ENCODE measurements at regions not wholly inside any gene's neighbourhood (a gene's known extent, or its start where the extent isn't known, plus 50 kb on each side); places are given as distances from the start of the nearest gene placed in this dataset.

- no peaks in the 10 kb centered on the region for H3K9me3 ChIP-seq
- no peak overlapping the region for H3K27ac ChIP-seq (ENCODE audit: low read depth in 2 of 2, low read length in 1 of 2)
- no peak overlapping the region for H2AFZ ChIP-seq (ENCODE audit: low read depth)
- no peaks in the 10 kb centered on the region for H3K4me1 ChIP-seq (ENCODE audit: control insufficient read depth in 1 of 2, insufficient read depth in 2 of 2, low read depth in 1 of 2, low read length in 1 of 2)
- no peak overlapping the region for H3K4me2 ChIP-seq
- H3K9ac ChIP-seq: no peak overlapping the region
- H4K20me1 ChIP-seq (ENCODE audit: insufficient read depth): no peaks in the 10 kb centered on the region
- no peak overlapping the region for H3K4me3 ChIP-seq (ENCODE audit: low read depth in 2 of 2, low read length in 1 of 2)
- no peaks in the 10 kb centered on the region for H3K79me2 ChIP-seq (ENCODE audit: insufficient read depth)
- 3% methylated on average over 7 of the region's 7 CpGs for WGBS (ENCODE audit: low lambda C conversion rate)
- no peaks in the 10 kb centered on the region for H3K36me3 ChIP-seq (replicated peaks in 1 of 2; ENCODE audit: control insufficient read depth in 1 of 2, insufficient read depth in 2 of 2, low read length in 1 of 2)
- ChIA-PET POLR2A (no interaction called here), CTCF (no interaction called here)
- DNase-seq: no peak
- TF ChIP-seq SMC3 (IDR thresholded peaks at IDR 0.05; ENCODE audit: low read depth, low read length): no peak
- TF ChIP-seq FOXM1 (IDR thresholded peaks at IDR 0.05; ENCODE audit: low read depth): no peak
- TF ChIP-seq RXRA (IDR thresholded peaks at IDR 0.05; ENCODE audit: borderline replicate concordance, low read depth): no peak
- no peak for TF ChIP-seq PBX3 (IDR thresholded peaks at IDR 0.05)
- TF ChIP-seq, protein P1, sequence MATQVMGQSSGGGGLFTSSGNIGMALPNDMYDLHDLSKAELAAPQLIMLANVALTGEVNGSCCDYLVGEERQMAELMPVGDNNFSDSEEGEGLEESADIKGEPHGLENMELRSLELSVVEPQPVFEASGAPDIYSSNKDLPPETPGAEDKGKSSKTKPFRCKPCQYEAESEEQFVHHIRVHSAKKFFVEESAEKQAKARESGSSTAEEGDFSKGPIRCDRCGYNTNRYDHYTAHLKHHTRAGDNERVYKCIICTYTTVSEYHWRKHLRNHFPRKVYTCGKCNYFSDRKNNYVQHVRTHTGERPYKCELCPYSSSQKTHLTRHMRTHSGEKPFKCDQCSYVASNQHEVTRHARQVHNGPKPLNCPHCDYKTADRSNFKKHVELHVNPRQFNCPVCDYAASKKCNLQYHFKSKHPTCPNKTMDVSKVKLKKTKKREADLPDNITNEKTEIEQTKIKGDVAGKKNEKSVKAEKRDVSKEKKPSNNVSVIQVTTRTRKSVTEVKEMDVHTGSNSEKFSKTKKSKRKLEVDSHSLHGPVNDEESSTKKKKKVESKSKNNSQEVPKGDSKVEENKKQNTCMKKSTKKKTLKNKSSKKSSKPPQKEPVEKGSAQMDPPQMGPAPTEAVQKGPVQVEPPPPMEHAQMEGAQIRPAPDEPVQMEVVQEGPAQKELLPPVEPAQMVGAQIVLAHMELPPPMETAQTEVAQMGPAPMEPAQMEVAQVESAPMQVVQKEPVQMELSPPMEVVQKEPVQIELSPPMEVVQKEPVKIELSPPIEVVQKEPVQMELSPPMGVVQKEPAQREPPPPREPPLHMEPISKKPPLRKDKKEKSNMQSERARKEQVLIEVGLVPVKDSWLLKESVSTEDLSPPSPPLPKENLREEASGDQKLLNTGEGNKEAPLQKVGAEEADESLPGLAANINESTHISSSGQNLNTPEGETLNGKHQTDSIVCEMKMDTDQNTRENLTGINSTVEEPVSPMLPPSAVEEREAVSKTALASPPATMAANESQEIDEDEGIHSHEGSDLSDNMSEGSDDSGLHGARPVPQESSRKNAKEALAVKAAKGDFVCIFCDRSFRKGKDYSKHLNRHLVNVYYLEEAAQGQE (IDR thresholded peaks at IDR 0.05; ENCODE audit: low read depth, low read length): no peak
- TF ChIP-seq RCOR1 (IDR thresholded peaks at IDR 0.05; ENCODE audit: low read length): no peak
- no peak for TF ChIP-seq ELF1 (IDR thresholded peaks at IDR 0.05)
- TF ChIP-seq, protein P2, sequence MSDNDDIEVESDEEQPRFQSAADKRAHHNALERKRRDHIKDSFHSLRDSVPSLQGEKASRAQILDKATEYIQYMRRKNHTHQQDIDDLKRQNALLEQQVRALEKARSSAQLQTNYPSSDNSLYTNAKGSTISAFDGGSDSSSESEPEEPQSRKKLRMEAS (IDR thresholded peaks at IDR 0.05; ENCODE audit: low read depth): no peak
- no peak for TF ChIP-seq ZBTB33 (IDR thresholded peaks at IDR 0.05; ENCODE audit: borderline replicate concordance, low read depth)
- H3F3A ChIP-seq (replicated peaks; ENCODE audit: insufficient read depth): no peaks in the 10 kb centered on the region
- no peaks in the 10 kb centered on the region for H3K9me2 ChIP-seq
- H3K27me3 ChIP-seq (ENCODE audit: insufficient read depth): no peaks in the 10 kb centered on the region
Measured at GRCh38 chrX:576904-577560, 53.6 kb upstream of the SHOX start.

DNA sequence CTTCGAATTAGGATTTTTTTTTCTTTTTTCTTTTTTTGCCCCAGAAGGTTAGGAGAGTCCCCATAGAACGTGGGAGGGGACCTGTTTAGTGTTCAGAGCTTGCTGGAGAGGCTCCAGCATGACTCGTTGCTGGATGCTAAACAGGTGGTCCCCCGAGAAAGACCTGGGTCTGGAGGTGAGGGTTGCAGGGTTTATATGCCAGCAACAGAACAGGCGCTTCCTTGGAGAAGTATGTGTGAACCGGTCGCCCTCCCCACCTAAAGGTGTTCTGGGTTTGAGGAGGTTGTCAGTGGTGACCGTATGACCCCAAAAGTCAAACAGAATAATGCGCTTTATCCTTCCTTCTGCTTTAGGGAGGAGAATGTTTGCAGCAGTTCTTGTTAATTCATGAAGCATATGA, 52.1 kb upstream of the SHOX start:
- no peaks in the 10 kb centered on the region for H3F3A ChIP-seq (replicated peaks; ENCODE audit: insufficient read depth)
- POLR2A ChIA-PET: no interaction called here
- 16% methylated on average over 9 of the region's 9 CpGs for WGBS (ENCODE audit: low lambda C conversion rate)

More for the DNA sequence above, 52.1 kb upstream of the SHOX start:
- TF ChIP-seq TCF12 (IDR thresholded peaks at IDR 0.05) (no peak), FOXJ3 (CRISPR knock-in tag; IDR thresholded peaks at IDR 0.05) (no peak), RCOR1 (IDR thresholded peaks at IDR 0.05; ENCODE audit: low read length) (no peak), FOXM1 (IDR thresholded peaks at IDR 0.05; ENCODE audit: low read depth) (no peak)
- H4K20me1 ChIP-seq (ENCODE audit: insufficient read depth): no peaks in the 10 kb centered on the region
- H2AFZ ChIP-seq (ENCODE audit: low read depth): no peak overlapping the region
- no peak overlapping the region for H3K4me2 ChIP-seq
- DNase-seq: no peak
- H3K9me3 ChIP-seq: no peaks in the 10 kb centered on the region
- CTCF ChIA-PET: no interaction called here
- no peaks in the 10 kb centered on the region for H3K9me2 ChIP-seq
- H3K9ac ChIP-seq: no peak overlapping the region
- no peak overlapping the region for H3K27ac ChIP-seq (ENCODE audit: low read depth in 2 of 2, low read length in 1 of 2)
- no peak overlapping the region for H3K4me3 ChIP-seq (ENCODE audit: low read depth in 2 of 2, low read length in 1 of 2)
- no peaks in the 10 kb centered on the region for H3K36me3 ChIP-seq (replicated peaks in 1 of 2; ENCODE audit: control insufficient read depth in 1 of 2, insufficient read depth in 2 of 2, low read length in 1 of 2)
- no peaks in the 10 kb centered on the region for H3K4me1 ChIP-seq (ENCODE audit: control insufficient read depth in 1 of 2, insufficient read depth in 2 of 2, low read depth in 1 of 2, low read length in 1 of 2)
- H3K79me2 ChIP-seq (ENCODE audit: insufficient read depth): no peaks in the 10 kb centered on the region
- H3K27me3 ChIP-seq (ENCODE audit: insufficient read depth): no peaks in the 10 kb centered on the region
